Activated CD4-positive, alpha-beta T cell treated with anti-CD3 and anti-CD28 coated beads, Interleukin-2, amount 50 U/mL, for 24 hours (primary cell): ENCODE measurements at regions not wholly inside any gene's neighbourhood (a gene's known extent, or its start where the extent isn't known, plus 50 kb on each side); places are given as distances from the start of the nearest gene placed in this dataset.

ENCODE experiments used
- DNase-seq, 2 donors: peaks; one replicate each; pipeline ENCODE4 v3.0.0-alpha.2; 2020; ENCODE audit warnings: low read depth in 1 of 2, low spot score in 1 of 2

GRCh38 chr9:16223074-16223871, 647.2 kb downstream of the BNC2 start:
- no peak for DNase-seq

- DNase-seq, result no peak
Observed at GRCh38 chr9:16230731-16231130, 639.7 kb downstream of the BNC2 start.

GRCh38 chr9:16236311-16236710, 634.2 kb downstream of the BNC2 start:
- DNase-seq, result no peak

GRCh38 chr9:16236882-16237281, 633.6 kb downstream of the BNC2 start:
- no peak for DNase-seq

- no peak for DNase-seq
Observed at GRCh38 chr9:16238623-16239138, 631.8 kb downstream of the BNC2 start.

GRCh38 chr9:16241231-16241630, 629.2 kb downstream of the BNC2 start:
- DNase-seq, result no peak

- no peak for DNase-seq
Observed at GRCh38 chr9:16243798-16244197, 626.7 kb downstream of the BNC2 start.

- DNase-seq, result no peak
Observed at GRCh38 chr9:16245756-16246440, 624.6 kb downstream of the BNC2 start.

GRCh38 chr9:16246785-16247184, 623.7 kb downstream of the BNC2 start:
- DNase-seq, result no peak

- DNase-seq, result no peak
Observed at GRCh38 chr9:16247188-16247875, 623.1 kb downstream of the BNC2 start.

- no peak for DNase-seq
Observed at GRCh38 chr9:16248822-16249221, 621.6 kb downstream of the BNC2 start.

GRCh38 chr9:16252616-16253015, 617.9 kb downstream of the BNC2 start:
- DNase-seq, result no peak

GRCh38 chr9:16254674-16255073, 615.8 kb downstream of the BNC2 start:
- no peak for DNase-seq

GRCh38 chr9:16255217-16255616, 615.3 kb downstream of the BNC2 start:
- no peak for DNase-seq

- no peak for DNase-seq
Observed at GRCh38 chr9:16257604-16258003, 612.9 kb downstream of the BNC2 start.

- DNase-seq, result no peak
Observed at GRCh38 chr9:16258191-16258590, 612.3 kb downstream of the BNC2 start.

GRCh38 chr9:16258708-16259107, 611.8 kb downstream of the BNC2 start:
- DNase-seq, result no peak

- DNase-seq, result no peak
Observed at GRCh38 chr9:16262477-16263261, 607.8 kb downstream of the BNC2 start.

GRCh38 chr9:16265688-16266087, 604.8 kb downstream of the BNC2 start:
- no peak for DNase-seq

- DNase-seq, result no peak
Observed at GRCh38 chr9:16266648-16267276, 603.7 kb downstream of the BNC2 start.
